ENCODE measurements at regions not wholly inside any gene's neighbourhood (a gene's known extent, or its start where the extent isn't known, plus 50 kb on each side); places are given as distances from the start of the nearest gene placed in this dataset.

DNA sequence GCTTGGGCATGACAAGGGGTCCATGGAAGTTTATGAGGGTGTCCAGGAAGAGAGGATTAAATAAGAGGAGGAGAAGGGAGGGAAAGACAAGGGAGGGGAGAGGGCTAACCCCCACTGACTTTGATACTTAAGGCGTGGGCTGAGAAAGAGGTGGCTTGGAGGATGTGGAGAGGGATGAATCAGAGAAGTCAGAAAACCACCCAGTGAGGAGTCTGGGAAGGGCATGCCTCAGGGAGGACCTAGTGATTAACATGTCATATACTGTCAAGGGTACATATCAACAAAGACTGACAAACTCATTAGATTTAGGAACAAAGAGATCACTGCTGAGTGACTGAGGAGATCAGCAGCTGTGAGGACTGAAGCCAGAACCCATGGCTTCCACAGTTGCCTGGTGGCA is 145.4 kb downstream of the IRX5 start:
- no peak for DNase-seq

DNA sequence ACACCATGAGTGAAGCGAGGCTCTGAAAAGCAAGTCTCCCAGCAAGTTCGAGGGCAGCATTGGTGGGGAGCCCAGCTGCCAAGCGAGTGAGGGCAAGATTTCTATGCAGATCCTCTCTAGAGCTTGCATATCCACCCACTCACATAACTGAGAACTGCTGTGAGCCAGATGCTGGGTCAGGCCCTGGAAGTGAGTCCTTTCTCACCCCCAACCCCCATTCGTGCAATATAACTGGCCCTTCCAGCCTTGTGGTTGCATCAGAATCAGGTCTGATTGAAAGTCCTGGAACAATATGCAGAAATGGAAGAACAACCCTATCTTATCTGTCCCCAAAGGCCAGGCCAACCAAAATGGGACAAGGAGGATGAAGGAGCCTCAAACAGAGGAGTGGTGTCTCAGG is 146.6 kb downstream of the IRX5 start:
- DNase-seq = no peak

DNA sequence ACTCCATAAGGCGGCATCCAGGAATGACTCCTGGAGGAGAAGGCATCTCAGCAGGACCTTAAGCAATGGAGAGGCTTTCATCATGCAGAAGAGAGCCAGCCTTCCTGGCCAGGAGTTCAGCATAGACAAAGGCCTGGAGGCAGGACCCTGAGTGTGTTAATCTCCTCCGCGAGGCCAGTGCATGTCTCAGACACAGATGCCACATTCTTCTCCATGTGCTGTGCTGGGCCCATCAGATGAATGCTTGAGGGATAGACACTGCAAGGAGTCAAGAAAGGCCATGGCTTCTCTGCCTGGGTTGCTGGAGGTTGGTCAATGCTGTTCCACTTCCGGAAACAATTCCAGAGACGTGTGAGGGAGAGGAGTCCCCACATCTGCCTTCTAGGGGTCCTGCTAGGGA is 147.5 kb downstream of the IRX5 start:
- no peak for DNase-seq

DNA sequence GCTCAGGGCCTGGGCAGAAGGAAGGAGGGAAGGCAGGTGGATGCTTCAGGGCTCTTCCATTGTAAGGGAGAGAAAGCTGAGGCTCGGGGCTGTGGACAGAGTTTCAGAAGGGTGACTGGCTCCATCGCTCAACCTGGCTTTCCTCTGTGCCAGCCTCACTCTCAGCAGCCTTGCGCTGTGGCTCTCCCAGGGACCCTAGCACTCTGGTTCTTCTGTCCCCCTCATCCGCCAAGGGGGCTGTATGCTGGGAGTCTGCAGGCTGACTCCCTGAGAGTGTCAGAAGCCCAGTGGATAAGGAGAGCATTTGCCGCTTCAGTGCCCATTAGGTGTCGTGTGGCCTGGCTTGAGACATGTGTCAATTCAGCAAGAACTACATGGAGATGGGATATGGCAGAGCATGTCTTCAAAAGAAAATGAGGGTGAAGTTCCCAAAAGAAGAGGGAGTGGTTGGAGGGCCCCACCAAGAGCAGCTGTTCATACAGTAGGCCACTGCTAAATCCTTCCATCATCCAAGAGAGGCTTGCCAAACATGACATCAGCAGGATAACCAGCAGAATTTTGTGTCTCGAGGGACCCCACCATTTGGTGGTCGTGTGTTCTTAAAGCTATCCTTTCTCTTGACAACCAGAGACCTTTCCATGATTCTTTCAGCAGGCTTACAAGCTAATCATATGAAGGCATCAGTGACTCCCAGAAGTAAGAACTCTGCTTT is 148.2 kb downstream of the IRX5 start:
- no peak for DNase-seq

DNA sequence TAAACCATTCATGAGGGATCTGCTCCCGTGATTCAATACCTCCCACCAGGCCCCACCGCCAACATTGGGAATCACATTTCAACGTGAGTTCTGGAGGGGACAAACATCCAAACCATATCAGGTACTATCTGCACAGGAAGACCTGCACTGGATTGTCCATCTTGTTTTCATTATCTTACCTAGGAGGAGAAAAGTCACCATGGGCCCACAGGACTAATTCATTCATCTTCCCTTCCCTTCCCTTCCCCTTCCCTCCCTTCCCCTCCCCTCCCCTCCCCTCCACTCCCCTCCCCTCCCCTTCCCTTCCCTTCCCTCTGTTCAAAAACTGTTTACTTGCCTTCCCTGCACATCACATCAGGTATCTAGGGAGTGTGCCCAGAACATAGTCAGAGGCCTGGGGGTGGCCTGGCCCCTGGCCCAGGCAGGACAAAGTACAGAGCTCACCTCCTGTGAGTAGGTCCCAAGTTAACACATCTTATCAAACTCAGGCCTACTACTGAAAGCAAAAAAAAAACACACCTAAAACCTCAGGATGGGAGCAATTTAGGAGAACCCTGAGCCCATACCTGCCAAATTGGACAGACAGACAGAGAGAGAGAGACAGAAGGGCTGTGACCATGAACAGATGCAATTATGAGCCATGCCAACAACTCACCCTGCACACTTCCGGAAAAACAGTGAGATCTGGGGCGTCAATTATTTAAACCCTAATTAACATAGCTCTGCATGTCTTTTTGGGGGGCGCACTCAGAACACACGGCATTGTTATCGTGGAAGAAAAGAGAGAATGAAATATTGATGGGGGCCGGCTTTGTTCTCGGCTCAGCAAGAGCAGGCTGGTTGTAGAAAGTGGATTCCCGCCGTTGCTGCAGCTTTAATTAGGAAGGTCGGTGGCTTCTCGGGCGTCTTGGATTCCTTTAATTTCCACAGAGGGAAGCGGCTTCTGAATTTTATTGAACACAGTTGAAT is 151.2 kb downstream of the IRX5 start:
- DNase-seq = no peak

DNA sequence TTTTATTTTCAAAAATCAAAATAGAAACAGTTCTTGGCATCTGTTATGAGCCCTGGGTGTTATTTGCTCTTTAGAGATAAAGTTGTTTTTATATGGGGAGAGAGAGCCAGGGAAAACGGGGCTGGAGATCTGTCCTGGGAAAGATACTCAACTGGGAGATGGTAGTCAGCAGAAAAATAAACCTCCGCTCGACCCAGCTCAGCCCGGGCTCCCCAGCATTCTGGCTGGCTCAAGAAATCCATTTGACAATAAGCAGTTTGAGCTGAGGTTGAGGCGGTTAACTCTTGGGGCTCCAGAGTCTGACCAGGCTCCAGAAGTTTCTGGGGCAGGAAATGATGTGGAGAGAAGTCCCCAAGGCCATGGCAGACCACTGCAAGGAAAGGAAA is 151.9 kb downstream of the IRX5 start:
- DNase-seq = no peak

DNA sequence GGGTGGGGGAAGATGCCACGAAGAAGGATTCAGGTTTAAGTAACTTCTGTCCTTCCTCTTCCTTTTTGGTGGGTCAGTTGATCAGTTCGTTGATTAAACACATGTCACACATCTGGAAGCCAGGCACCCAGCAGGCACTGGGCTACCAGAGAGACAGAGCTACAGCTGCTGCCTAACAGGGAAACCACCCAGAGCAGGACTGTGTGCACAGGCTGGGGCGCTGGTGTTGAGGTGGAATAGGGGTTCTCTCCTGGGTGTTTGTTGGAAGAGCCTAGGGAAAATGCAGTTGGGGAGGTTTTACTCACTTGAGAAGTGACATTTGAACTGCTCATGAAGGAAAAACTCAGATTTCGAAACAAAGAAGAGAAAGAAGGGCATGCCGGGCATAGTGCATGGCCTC is 152.4 kb downstream of the IRX5 start:
- DNase-seq = no peak

DNA sequence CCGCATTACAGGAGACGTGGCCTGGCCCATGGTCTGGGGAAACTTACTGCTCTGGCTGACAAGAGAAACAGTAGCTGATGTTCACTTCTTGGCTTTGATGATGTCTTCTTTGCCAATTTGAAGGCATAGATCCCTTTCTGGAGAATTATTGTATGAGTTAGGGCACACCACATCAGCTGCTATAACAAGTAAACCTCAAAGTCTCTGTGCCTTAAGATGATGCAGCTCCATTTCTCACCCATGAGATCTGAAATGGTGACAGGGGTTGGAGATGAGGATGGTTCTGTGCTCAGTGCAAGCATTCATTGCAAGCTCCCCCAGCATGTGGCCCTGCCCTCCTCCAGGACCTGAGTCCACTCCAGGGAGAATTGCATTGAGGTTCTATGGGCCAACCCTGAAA is 157.4 kb downstream of the IRX5 start:
- DNase-seq = no peak

DNA sequence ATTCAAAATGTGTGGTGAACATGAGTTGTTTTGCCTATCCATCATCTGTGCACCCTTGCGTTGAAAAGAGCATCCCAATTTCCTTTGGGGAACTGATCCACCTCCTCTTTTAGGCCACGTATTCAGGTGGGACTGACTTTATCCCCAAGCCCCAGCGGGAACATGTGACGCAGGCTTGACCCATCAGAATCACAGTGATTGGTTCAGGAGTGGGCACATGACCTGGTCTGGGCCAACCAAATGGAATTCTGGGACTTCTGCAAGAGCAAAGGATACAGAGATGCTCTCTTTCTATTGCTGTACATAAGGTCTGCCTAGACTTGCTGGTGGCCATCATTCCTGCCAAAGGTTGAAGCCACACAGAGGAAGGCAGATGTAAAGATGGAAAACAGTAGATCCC is 158.9 kb downstream of the IRX5 start:
- no peak for DNase-seq

DNA sequence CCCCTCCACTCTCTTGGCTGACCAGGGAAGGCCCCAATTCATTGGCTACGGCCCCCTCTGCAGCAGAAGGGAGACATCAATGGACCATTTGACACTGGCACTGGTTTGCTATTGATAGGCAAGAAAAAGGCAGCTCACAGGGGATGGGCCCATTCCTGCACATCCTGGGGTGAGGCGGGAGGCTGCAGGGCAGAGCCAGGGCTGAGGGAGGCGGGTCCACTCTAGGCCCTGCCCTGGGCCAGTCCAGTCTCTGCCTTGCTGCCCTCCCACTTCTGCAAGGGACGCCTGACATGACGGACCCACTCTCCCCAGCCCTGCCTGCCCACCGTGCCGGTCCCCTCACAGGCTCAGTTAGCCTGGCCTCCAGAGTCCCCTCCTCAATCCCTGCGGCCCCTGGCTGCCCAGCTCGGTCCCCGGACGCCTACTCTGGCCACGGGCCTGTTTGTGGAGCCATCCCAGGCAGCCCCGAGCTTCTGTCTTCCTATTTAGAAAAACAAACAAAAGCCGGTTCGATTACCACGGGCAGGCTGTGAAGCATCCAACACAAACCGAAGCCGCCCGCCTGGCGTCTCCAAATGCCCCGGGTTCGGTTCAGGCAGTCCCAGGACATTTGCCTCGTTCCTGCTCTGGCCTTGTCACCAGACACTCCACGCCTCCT is 160.7 kb downstream of the IRX5 start:
- no peak for DNase-seq

DNA sequence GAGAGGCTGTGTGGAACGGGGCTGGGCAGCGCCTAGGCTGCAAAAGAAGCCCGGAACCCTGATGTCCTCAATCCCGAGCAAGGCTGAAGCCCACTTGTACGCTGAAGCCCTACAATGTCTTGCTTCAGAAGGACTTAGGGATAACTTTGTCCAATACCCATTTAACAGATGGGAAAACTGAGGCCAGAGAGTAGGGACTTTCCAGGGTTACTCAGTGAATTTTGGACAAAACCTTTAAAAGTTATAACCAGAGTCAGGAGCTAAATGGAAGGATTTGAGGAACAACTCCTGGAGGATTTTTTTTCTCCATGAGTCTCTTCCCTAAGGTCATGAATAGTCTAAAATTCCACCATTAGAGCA is 161.2 kb downstream of the IRX5 start:
- no peak for DNase-seq

DNA sequence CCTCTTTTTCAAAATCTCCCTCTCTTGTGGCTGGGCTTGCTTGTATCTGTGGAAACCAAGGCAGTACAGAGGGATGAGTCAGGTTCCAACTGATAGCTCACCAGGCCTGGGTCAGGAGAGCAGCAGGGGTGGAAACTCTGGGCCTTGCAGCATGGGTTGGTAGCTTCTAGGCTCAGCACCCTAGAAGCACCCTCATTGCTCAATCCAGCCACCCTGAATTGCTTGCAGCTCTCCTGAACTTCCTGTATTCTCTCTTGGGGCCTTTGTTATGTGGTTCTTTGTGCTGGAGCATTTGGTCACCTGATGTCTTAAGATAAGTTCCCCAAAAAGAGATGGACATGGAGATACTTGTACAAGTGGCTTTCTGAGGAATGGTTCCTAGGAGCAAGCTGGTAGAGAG is 169.4 kb downstream of the IRX5 start:
- DNase-seq = no peak

DNA sequence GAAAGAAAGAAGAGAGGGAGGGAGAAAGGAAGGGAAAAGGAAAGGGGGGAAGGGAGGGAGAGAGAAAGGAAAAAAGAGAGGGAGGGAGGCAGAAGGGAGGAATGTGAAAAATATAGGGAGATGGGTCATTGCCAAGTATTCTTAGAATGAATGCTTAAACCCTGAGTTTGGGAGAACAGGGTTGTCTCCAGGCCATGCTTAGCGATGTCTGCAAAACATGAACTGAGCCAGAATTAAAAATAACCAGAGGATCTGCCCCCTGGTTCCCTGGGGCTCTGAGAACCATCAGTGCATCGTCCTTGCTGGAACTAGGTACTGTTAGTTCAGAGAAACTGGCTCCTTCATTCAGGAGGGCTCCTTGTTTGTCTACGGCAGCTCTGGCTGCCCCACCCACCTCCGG is 170.4 kb downstream of the IRX5 start:
- DNase-seq = no peak

DNA sequence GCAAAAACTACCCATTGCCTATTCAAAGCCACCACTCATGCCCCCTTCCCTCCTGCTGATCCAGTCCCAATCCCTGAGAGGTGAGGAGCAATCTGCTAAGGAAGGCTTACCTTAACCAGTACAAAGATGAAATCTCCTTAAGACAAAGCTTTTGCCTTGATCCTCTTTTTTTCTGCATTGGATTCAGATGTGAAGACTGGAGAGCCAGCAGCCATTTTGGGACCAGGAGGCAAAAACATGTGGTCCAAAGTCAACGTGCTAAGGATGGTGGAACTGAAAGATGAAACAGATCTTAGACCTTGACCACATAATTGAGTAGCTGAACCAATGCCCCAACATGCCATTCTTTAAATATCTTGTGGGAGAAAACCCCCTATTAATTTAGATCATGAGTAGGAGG is 171.4 kb downstream of the IRX5 start:
- no peak for DNase-seq

DNA sequence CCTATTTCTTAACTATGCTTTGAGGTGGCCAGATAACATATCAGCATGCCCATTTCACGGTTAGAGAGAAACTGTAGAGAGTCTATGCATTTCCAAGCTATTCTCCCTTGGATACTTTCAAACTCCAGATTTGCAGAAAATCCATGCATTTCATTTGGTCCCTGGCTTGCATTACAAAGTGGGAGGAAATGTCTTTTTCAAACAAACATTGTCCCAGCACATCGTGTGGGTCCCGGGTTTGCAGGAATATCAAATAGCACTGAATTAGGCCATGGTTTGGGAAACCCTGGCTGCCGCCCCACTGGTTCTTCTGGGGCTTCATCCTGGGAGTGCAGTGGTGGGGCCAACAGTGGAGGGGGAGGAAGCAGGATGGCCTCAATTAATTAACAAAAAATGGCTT is 171.9 kb downstream of the IRX5 start:
- DNase-seq = no peak

DNA sequence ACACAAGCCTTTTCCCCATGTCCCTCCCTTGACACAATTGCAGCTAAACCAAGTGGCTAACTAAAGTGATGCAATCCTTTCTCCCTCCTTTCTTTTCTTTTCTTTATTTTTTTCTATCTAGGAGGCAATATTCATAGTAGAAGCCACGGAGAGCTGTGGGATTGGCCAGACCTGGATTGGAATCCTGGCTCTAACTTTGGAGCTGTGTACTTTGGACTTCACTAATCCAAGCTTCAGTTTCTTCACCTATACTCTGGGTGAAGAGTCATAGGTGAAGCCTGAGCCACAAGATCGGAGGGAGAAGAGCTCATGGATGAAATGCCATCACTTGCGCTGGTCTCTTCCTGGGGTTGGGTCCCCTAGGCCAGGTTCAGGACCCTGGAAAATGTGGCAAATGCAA is 177.2 kb downstream of the IRX5 start:
- no peak for DNase-seq

DNA sequence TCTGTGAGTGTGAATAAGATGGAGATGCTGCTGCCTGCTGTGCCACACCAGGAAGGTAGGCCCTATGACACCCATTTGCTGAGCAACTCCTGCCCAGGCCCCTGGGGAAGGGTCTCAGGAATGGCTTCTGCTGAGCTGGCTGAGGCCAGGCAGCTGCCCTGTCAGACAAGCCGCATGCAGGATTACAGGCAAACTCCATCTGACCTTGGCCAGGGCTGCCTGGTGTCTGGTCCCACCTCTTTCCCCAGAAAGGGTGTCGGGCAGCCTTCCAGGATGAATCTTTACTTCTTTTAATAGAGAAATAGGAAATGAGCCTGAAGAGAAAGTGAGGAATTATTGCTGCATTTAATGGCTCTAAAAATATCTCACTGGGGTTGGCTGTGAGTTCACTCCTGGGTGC is 182.5 kb downstream of the IRX5 start:
- no peak for DNase-seq

DNA sequence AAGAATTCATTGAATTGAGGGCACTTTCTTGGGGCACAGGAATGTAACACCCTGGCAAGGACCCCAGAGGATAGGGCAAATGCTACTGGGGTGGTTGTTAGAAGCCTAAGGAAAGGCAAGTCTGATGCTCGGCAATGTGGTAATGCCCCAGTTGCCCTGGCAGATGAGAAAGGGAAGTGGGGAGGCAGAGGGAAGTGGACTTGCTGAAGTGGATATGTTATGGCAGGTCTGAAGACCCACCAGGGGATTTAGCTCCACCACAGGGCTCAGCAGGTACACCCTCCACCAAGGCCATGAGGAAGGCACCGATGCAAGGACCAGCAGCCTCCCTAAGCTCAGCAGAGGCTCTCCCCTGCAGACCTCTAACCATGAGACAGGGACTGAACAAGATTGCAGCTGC is 184.8 kb downstream of the IRX5 start:
- no peak for DNase-seq

DNA sequence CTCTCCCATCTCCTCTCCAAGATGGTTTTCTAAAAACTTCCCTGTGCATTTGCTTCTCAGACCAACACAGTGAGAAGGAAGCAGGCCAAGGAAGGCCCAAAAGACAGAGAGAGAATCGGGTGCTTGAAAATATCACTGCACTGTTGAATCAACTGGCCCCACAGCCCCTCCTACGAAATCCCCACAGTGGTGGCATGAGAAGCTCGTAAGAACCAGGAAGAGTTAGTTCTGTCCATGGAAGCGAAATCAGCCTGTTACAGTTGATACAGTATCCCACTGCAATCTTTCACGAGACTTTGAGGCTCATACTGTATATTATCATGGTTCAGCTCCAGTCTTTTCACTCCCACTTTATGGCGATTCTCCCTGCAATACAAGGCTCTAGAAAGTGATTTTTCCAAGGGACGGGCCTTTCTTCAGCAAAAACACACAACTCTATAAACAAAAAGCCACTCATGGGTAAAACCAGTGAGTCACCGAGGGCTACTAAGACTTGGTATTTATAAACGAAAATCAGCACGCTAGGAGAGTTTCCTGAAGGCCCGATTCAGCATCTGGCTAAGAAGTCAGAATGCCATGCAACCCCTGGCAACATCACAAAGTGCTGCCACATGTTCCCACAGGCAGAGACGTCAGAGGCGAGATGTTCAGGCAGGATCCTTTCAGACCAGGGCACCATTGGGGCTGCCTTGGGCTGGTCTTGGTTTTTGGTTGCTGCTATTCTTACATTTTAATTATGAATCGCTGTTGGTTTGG is 185.7 kb downstream of the IRX5 start:
- DNase-seq = no peak

DNA sequence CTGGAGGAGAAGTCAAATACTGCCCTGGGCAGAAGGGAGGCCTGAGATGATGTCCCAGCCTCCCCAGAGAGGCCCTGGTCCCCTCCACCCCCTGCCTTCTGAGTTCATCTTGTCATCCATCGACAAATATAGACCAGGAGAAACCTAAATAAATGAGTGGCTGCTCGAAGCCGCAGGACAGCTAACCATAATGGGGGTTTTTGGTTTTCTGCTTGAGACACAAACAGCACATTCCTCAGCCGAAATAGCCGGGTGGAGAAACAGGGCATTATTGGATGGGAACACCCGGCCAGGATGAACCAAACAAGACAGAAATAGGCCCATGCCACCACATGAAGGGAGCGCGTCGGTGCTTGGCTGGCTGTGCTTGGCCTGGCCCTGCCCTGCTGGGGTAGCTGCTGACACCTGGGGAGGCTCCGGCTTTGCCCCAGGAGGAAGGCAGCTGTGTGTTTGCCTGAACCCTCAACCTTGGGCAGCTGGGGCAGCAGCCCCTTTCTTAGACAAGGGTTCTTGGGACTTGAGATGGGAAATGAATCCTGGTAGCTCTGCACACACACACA is 188.1 kb downstream of the IRX5 start:
- DNase-seq = no peak

DNA sequence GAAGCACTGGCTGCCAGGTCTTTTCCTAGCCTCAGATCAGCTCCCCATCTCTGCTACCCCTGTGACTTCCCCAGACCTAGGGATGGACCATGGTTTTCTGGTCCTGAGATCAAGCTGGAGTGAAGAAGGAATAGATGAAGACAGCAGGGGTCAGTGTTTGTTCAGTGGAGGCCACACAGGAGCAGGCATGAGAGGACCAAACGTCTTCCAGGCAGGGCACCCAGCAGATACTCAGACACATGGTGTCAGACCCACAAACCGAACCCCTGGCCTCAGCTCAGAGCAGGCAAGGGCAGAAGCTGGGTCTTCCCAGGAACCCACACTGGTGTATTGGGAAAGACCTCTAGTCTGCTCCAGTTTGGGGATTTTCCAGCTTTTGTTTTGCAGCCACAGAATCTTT is 189.7 kb downstream of the IRX5 start:
- DNase-seq = no peak

DNA sequence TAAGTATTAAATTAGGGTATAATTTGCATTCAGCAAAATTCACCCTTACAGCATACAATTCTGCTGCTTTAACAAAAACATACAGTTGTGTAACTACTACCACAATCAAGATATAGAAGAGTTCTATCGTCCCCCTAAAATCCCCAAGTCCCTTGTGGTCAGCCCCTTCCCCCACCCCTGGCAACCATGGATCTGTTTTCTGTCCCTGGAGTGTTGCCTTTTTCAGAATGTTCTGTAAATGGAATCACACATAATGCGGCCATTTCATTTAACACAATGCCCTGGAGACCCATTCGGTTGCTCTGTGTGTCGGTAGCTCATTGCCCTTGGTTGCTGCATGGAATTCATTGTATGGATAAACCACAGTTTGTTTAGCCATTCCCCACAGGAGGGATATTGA is 190.2 kb downstream of the IRX5 start:
- no peak for DNase-seq

DNA sequence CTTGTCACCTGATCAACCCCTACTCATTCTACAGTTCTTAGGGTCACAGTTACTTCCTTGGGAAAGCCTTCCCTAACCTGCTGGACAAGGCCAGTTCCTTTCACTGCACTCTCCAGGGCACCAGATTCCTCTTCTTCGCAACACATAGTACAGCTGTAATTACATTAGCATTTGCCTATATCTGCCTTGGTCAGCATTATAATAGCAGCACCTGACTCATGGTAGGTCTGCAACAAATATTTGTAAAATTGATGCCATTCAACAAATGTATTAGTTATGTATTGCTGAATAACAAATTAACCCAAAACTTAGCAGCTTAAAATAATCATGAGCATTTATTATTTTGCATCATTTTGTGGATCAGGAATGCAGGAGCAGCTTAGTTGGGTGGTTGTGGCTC is 193.0 kb downstream of the IRX5 start:
- DNase-seq = no peak
